GM23248 (cell line): ENCODE measurements at regions not wholly inside any gene's neighbourhood (a gene's known extent, or its start where the extent isn't known, plus 50 kb on each side); places are given as distances from the start of the nearest gene placed in this dataset.

ENCODE experiments used
- DNase-seq: peaks from one replicate; pipeline ENCODE4 v3.0.0-alpha.2; 2015
- H2AFZ ChIP-seq: fragments of 200-600 bp; sonication (generic); 2 replicates; pipeline ENCODE4 v1.6.1; 2016; ENCODE audit warnings: antibody characterized with exemption
- H3F3A ChIP-seq: fragments of 200-600 bp; sonication (generic); 2 replicates; pipeline ENCODE4 v1.6.1; 2016; ENCODE audit warnings: mild to moderate bottlenecking, antibody characterized with exemption, mixed run types; ENCODE audit not compliant: insufficient read depth
- H3K27ac ChIP-seq: fragments of 200-600 bp; sonication (generic); 2 replicates; pipeline ENCODE4 v1.5.1; 2016; ENCODE audit warnings: mild to moderate bottlenecking
- H3K27me3 ChIP-seq: fragments of 200-600 bp; sonication (generic); replicated peaks from 2 replicates; pipeline ENCODE4 v1.6.1; 2016; ENCODE audit warnings: mild to moderate bottlenecking; ENCODE audit not compliant: insufficient read depth
- H3K36me3 ChIP-seq: fragments of 200-600 bp; sonication (generic); 2 replicates; pipeline ENCODE4 v1.6.1; 2016; ENCODE audit warnings: low read depth, mild to moderate bottlenecking
- H3K4me1 ChIP-seq: fragments of 200-600 bp; sonication (generic); 2 replicates; pipeline ENCODE4 v1.6.1; 2016; ENCODE audit warnings: mild to moderate bottlenecking; ENCODE audit not compliant: insufficient read depth
- H3K4me2 ChIP-seq: fragments of 200-600 bp; sonication (generic); one replicate; pipeline ENCODE4 v1.6.1; 2016; ENCODE audit warnings: mild to moderate bottlenecking; ENCODE audit not compliant: unreplicated experiment
- H3K4me3 ChIP-seq: fragments of 200-600 bp; sonication (generic); 2 replicates; pipeline ENCODE4 v1.5.1; 2016; ENCODE audit warnings: mild to moderate bottlenecking
- H3K79me2 ChIP-seq: fragments of 200-600 bp; sonication (generic); 2 replicates; pipeline ENCODE4 v1.6.1; 2016; ENCODE audit warnings: mild to moderate bottlenecking; ENCODE audit not compliant: insufficient read depth
- H3K9ac ChIP-seq: fragments of 200-600 bp; sonication (generic); 2 replicates; pipeline ENCODE4 v1.6.1; 2016; ENCODE audit warnings: mild to moderate bottlenecking
- H3K9me2 ChIP-seq: fragments of 200-600 bp; sonication (generic); 2 replicates; pipeline ENCODE4 v1.6.1; 2016; ENCODE audit warnings: mixed run types, mild to moderate bottlenecking, moderate library complexity; ENCODE audit not compliant: insufficient read depth
- H3K9me3 ChIP-seq: fragments of 200-600 bp; sonication (generic); one replicate; pipeline ENCODE4 v1.6.1; 2017; ENCODE audit warnings: low read depth
- H4K20me1 ChIP-seq: fragments of 200-600 bp; sonication (generic); 2 replicates; pipeline ENCODE4 v1.6.0; 2016; ENCODE audit not compliant: insufficient read depth
- EZH2 ChIP-seq: fragments of 200-600 bp; sonication (generic); IDR thresholded peaks from 2 replicates; pipeline ENCODE4 v1.6.1; 2018; ENCODE audit warnings: antibody characterized with exemption, mild to moderate bottlenecking; ENCODE audit not compliant: insufficient read depth, poor library complexity, severe bottlenecking
- EZH2phosphoT487 ChIP-seq: fragments of 200-600 bp; sonication (generic); IDR thresholded peaks from 2 replicates; pipeline ENCODE4 v1.6.1; 2018; ENCODE audit warnings: antibody characterized with exemption, moderate library complexity, mild to moderate bottlenecking, low read depth; ENCODE audit not compliant: insufficient read depth
- WGBS, 2 experiments: methylation state at CpG; one replicate each; pipeline ENCODE4 v1.1.6; 2015 to 2017; ENCODE audit warnings: low lambda C conversion rate in 2 of 2, low coverage in 1 of 2; ENCODE audit errors: missing lambda C conversion rate in 2 of 2; 5-methylcytosine and 5-hydroxymethylcytosine counted together
- in situ Hi-C: fragments of 300-500 bp; cut with MboI; formaldehyde crosslinking; loops from 2 replicates; pipeline ENCODE4 v1.15.0; 2020

GRCh38 chr15:62578960-62579359 lies 413.9 kb upstream of the C2CD4B start:
- no peaks in the 10 kb centered on the region for H4K20me1 ChIP-seq
- no peak overlapping the region for H3K9ac ChIP-seq
- no peak for DNase-seq
- no peaks in the 10 kb centered on the region for H3K9me3 ChIP-seq
- WGBS, 2 experiments: 100% methylated on average over 1 of the region's 1 CpG
- in situ Hi-C loops: no loop called here
- no peak overlapping the region for H3K4me2 ChIP-seq
- H3K9me2 ChIP-seq: no peaks in the 10 kb centered on the region
- 0 out of 2 replicates have a peak, but pooled peaks cover 2% of the 10 kb centered on the region for H3K4me1 ChIP-seq
- no peak overlapping the region for H3K27ac ChIP-seq
- H3K27me3 ChIP-seq: no peaks in the 10 kb centered on the region
- H3K36me3 ChIP-seq: no peaks in the 10 kb centered on the region
- H3K79me2 ChIP-seq: peaks cover 12% of the 10 kb centered on the region; the same call in 1 of the 2 replicates
- H2AFZ ChIP-seq: no peak overlapping the region
- no peaks in the 10 kb centered on the region for H3F3A ChIP-seq
- TF ChIP-seq EZH2phosphoT487 (no peak), EZH2 (no peak)
- no peak overlapping the region for H3K4me3 ChIP-seq

GRCh38 chr15:62579842-62580241 lies 414.8 kb upstream of the C2CD4B start:
- H3K4me1 ChIP-seq: 0 out of 2 replicates have a peak, but pooled peaks cover 6% of the 10 kb centered on the region
- H3K79me2 ChIP-seq: peaks cover 12% of the 10 kb centered on the region; the same call in 1 of the 2 replicates
- H3F3A ChIP-seq: no peaks in the 10 kb centered on the region
- no peaks in the 10 kb centered on the region for H3K9me3 ChIP-seq
- no peak overlapping the region for H3K4me2 ChIP-seq
- H3K27me3 ChIP-seq: no peaks in the 10 kb centered on the region
- no peak for TF ChIP-seq EZH2
- TF ChIP-seq EZH2phosphoT487: no peak
- no peak overlapping the region for H3K9ac ChIP-seq
- no peak overlapping the region for H3K4me3 ChIP-seq
- H3K9me2 ChIP-seq: no peaks in the 10 kb centered on the region
- DNase-seq: no peak
- no peak overlapping the region for H3K27ac ChIP-seq
- H3K36me3 ChIP-seq: no peaks in the 10 kb centered on the region
- in situ Hi-C loops: no loop called here
- 85 to 93% methylated on average over 5 of the region's 5 CpGs for WGBS, 2 experiments
- no peak overlapping the region for H2AFZ ChIP-seq
- no peaks in the 10 kb centered on the region for H4K20me1 ChIP-seq

- in situ Hi-C loops: no loop called here
- 0 out of 2 replicates have a peak, but pooled peaks cover 6% of the 10 kb centered on the region for H3K4me1 ChIP-seq
- no peak overlapping the region for H3K9ac ChIP-seq
- no peak for TF ChIP-seq EZH2phosphoT487
- no peak for TF ChIP-seq EZH2
- H3F3A ChIP-seq: no peaks in the 10 kb centered on the region
- WGBS, 2 experiments: 81 to 82% methylated on average over 2 of the region's 2 CpGs
- H3K9me3 ChIP-seq: no peaks in the 10 kb centered on the region
- H3K27me3 ChIP-seq: no peaks in the 10 kb centered on the region
- no peak overlapping the region for H3K4me3 ChIP-seq
- H3K27ac ChIP-seq: no peak overlapping the region
- no peak for DNase-seq
- no peaks in the 10 kb centered on the region for H4K20me1 ChIP-seq
- no peak overlapping the region for H2AFZ ChIP-seq
- H3K36me3 ChIP-seq: no peaks in the 10 kb centered on the region
- H3K4me2 ChIP-seq: no peak overlapping the region
- H3K9me2 ChIP-seq: no peaks in the 10 kb centered on the region
- 0 out of 2 replicates have a peak, but pooled peaks cover 12% of the 10 kb centered on the region for H3K79me2 ChIP-seq
Measured at GRCh38 chr15:62582580-62582979, 417.5 kb upstream of the C2CD4B start.

GRCh38 chr15:62584301-62585235 lies 419.5 kb upstream of the C2CD4B start:
- Histone ChIP-seq H3K27me3 (no peaks in the 10 kb centered on the region), H3K79me2 (no peaks in the 10 kb centered on the region), H3K9ac (no peak overlapping the region), H3K9me2 (no peaks in the 10 kb centered on the region), H3K4me2 (no peak overlapping the region), H3K4me3 (no peak overlapping the region), H2AFZ (no peak overlapping the region), H3K27ac (no peak overlapping the region), H4K20me1 (no peaks in the 10 kb centered on the region), H3K36me3 (no peaks in the 10 kb centered on the region), H3K9me3 (no peaks in the 10 kb centered on the region), H3K4me1 (peaks cover 14% of the 10 kb centered on the region), H3F3A (0 out of 2 replicates have a peak, but pooled peaks cover 9% of the 10 kb centered on the region)
- TF ChIP-seq EZH2phosphoT487 (no peak), EZH2 (no peak)
- in situ Hi-C loops: no loop called here
- no peak for DNase-seq
- WGBS, 2 experiments: 54 to 57% methylated on average over 7 of the region's 7 CpGs
